ENCODE measurements at regions not wholly inside any gene's neighbourhood (a gene's known extent, or its start where the extent isn't known, plus 50 kb on each side); places are given as distances from the start of the nearest gene placed in this dataset.
"Not testable (repeated sequence)": the region's sequence is repeated elsewhere in the genome, so short reads cannot be mapped to it uniquely, and the experiment has no call there.

DNA sequence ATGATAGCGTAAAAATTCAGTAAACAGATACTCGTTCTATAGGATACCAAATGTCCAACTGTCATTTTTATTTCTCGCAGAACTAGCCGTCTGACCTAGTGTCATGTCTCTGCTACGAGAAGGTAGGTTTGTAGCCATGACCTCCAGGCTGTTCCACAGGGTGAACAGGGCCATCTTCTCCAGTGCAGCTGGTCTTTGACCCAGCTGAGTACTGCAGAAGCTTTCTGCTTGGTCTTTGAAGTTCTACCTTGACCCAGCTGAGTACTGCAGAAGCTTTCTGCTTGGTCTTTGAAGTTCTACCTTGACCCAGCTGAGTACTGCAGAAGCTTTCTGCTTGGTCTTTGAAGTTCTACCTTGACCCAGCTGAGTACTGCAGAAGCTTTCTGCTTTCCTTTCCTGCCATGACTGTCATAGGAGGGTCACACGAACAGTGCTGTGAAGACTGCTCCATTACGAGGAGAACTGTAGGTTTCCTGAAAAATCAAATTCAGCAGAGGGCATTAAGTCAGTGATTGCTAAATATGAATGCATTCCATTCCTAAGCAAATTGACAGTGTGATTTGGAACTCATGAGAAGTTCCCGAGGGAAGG is 532.8 kb upstream of the NRP1 start:
- intact Hi-C loops (cut with micrococcal nuclease) = not testable (repeated sequence)

DNA sequence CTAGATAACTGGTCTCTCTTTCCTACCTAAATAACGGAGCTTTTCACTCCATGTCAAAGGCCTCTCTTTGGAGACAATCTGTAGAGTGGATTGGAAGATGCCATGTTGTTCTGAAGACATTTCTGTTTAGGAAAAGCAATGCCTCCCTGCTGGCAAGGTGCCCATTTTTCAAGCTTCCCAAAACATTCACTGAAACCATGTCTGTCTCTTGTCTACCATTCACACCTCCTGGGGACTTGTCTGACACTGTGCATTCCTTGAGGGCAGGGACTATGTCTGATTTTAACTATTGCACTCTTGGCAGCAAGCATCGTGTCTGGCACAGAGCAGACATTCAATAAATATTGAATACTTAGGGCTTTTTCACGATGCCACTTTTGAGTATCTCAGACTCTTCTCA is 528.9 kb upstream of the NRP1 start:
- intact Hi-C loops (cut with micrococcal nuclease) = no loop called here

DNA sequence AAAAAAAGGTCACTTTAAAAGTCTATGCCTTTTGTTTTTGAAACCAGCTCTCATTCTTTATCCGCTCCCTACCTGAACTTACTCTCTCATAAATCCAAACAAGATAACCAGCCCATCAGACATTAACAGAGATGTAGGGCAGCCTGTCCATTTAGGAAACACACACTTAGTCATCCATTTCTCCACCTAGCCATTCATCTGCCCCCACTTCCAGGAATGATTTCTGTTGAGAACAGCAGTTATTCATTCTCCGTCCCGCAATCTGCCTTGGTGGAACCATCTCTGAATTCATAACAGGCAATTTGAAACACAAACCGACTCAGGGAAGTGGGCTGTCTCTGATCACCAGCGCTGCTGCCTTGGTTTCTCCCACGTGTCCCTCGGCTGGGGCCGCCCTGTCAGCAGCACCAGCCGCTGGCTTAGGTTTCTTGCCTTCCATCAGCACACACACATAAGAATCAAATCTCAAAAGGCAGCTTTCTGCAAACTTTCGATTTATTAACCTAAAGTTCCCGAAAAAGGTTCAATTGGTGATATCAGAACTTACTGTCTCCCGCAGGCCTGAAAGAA is 528.2 kb upstream of the NRP1 start:
- intact Hi-C loops (cut with micrococcal nuclease) = no loop called here

DNA sequence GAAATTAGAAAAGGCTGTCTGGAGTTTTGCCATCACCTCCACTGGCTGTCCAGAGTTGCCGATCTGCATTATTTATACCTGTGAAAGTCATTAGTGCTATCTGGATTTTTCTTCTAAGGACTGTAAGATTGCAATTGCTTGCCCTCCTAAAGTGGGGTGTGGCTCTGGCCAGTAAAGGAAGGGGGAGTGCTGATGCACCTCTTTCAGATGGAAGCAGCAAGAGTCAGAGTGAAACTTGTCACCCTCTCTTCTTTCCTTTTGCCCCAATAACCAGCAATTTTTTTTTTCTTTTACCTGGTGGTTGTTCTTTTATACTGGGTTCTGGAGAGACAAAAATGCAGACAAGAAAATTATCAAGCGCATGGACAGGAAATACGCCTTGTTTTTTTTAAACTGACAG is 527.4 kb upstream of the NRP1 start:
- intact Hi-C loops (cut with micrococcal nuclease) = no loop called here

DNA sequence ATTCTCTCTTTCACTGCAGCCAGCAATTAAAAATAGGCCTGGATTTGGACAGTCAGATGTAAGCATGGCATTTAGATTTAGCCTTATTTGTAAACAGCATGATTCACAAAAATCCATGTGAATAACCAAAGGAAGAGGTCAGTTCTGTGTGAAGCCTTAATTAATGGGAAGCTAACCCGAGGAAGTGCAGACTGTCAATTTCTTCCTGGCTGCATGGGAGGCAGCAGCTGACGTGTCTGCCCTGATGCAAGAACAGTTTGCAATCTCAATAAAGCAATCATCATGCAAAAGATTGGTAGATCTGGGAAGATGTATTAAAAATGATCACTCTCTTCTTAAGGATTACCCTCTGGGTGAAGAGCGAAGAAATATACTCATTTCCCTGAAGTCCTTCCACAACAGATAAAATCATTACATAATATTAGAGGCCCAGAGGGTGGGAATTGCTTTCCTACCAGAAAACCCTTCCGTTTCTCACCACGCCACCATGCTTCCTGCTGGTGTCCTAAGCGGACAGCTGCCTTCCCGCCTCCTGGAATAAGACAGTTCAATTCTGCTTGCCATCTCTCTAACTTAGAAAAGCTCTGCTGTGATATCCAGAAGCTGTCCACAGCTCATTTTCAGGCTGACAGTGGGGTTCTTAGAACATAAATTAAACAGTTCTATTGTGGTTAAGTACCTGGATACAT is 526.7 kb upstream of the NRP1 start:
- intact Hi-C loops (cut with micrococcal nuclease) = no loop called here

DNA sequence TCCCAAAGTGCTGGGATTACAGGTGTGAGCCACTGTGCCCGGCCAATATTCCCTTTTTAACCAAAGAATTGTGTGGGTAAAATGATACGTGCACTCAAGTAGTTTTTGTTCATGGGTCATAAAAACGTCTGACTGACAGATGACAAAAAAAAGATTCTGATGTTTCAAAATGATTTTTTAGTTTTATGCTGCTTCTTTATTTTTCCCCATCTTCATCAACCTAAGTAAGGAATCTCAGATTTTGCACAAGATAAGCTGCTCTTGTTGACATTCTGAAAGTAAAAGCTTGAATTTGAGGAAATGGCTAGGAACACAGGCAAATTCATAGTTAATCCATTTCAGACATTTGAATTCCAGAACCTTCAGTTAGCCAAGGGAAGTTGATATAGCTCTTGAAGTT is 526.1 kb upstream of the NRP1 start:
- intact Hi-C loops (cut with micrococcal nuclease) = no loop called here

DNA sequence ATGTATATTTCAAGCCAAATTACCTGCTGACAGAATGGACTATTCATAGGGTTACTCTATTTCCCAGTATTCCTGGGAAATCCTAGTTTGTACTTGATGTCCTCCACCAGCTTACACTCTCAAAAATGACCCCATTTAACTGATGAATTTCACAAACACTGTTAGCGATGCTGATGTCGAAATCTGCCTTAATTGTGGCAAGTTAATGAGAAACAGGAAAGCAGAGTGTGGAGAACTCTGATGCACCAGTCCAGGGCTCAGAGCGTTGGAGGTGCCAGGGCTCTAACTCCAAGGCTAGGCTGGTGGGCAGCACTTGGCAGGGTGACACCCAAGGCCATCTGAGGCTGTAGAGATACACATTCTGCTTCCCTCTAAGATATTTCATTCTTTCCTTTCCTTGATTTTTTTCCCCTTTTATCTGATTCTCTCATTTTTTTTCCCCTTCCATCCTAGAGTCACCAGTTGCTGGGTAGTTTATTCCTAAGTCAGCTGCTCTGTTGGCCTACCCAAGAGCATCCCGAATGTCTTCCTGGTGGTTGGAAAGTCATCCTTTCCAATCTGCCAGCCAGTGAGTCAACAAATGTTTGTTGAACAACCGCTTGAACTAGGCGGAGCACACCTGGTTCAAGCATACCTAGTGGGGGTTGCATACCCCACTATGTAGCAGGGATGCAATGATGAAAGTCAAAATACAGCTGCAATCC is 525.0 kb upstream of the NRP1 start:
- intact Hi-C loops (cut with micrococcal nuclease) = no loop called here

DNA sequence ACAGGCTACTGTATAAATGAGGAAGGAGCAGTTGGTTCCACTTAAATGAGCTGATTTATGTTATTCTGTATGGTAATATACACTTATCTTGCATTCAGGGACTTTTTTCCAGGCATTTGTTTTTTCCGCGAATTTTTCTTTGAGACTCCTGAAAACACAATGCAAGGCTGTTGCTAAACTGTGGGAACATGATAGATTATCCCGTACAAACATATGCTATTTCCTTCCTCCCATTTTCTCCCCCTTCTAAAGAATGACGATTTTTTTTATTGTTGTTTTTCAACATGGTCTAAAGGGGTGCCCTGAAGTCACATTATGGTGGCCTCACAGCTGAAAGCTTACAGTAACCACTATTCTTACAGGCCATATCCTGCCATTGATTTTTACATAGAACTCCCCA is 523.9 kb upstream of the NRP1 start:
- intact Hi-C loops (cut with micrococcal nuclease) = no loop called here

DNA sequence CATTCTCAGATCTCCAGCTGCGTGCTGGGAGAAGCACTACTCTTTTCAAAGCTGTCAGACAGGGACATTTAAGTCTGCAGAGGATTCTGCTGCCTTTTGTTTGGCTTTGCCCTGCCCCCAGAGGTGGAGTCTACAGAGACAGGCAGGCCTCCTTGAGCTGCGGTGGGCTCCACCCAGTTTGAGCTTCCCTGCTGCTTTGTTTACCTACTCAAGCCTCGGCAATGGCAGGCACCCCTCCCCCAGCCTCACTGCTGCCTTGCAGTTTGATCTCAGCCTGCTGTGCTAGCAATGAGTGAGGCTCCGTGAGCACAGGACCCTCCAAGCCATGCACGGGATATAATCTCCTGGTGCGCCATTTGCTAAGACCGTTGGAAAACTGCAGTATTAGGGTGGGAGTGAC is 518.8 kb upstream of the NRP1 start:
- intact Hi-C loops (cut with micrococcal nuclease) = not testable (repeated sequence)

DNA sequence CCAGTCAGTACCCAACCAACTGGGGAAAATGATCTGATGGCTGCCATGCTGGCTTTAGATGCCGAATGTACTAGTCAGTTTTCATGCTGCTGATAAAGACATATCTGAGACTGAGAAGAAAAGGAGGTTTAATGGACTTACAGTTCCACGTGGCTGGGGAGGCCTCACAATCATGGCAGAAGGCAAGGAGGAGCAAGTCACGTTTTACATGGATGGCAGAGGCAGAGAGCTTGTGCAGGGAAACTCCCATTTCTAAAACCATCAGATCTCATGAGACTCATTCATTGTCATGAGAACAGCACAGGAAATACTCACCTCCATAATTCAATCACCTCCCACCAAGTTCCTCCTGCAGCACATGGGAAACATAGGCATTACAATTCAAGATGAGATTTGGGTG is 508.9 kb upstream of the NRP1 start:
- intact Hi-C loops (cut with micrococcal nuclease) = no loop called here

DNA sequence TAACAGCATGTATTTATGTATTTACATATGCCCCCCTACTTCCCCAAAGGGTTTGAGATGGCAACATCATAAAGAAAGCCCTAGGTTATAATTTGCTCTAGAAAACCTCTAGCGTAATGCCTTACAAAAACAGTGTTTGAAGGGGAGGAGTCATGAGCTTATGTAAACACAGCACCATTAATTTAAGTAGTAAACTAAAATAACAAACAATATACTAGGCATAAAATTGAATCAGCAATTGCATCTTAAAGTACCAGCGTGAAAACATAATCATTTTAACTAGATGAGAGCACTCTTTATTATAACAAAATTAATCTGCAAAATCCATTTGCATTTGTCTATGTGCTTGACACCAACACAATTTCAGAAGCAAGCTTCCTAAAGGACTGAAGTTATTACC is 507.2 kb upstream of the NRP1 start:
- intact Hi-C loops (cut with micrococcal nuclease) = no loop called here

DNA sequence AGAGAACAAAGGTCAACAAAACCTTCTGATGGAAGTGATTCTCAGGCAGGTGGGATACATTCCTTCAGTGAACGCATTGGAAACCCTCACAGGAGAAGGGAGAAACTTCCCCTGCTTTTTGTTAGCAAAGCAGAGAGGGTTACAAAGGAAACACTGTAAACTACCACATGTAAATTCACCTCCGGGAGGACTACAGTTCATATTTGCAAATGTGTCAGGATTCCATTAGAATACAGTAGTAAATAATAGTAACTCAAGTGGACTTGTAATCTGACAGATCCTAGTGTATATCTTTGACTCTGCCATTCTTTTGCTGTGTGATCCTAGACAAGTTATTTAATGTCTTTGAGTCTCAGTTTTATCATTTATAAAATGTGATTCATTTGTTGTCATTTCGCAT is 504.3 kb upstream of the NRP1 start:
- intact Hi-C loops (cut with micrococcal nuclease) = no loop called here

DNA sequence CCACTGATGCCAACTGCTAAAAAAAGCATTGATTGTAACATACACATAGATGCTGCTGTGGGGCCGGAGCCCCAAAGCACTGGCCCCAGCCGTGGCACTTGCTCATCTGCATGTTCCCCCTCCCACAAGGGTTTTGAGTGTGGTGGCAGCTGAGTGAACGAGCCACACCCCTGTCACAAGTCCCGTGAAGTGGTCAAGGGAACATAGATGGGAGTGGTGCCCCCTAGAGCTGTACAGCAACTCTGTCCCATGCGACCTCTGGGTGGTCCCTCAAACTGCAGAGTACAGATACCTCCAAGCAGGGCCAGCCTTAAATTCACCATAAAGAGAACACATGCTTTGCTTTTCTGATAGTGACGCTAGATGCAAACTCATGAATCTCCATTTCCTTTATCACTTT is 503.3 kb upstream of the NRP1 start:
- intact Hi-C loops (cut with micrococcal nuclease) = no loop called here

DNA sequence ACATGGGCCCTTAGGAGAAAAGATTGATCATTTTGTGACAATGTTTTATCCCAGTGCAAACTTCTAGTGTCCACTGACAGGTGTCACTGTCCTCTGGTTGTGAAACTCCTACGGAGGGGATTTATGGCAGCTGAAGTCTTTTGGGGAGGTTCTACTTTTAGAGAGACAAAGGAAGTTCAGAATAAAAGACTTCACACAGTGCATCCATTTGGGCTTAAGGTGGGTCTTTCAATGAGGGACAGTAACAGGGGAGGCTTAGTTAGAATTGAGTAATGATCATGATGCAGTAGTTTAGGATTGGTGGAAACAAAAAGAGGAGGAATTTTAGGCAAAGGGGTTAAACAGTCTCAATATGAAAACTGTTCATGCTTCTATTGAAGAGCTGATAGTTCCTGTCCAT is 501.1 kb upstream of the NRP1 start:
- intact Hi-C loops (cut with micrococcal nuclease) = no loop called here

DNA sequence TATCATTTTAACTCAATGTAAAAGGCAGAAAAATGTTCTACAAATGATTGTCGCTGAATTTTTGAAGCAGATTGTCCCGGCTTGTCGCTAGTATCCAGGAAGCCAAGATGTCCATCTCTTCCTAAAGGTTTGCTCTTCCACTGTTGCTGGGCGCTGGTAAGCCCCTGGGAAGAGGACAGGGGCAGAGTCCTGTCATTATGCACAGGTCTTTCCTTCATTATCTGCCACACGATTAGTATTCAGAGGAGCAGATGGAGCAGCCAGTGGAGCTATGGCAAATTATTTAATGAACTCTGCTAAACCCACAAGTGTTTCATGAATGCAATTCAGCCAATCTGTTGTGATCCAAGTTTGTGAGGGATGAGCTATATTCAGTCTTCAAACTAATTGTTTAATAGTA is 499.1 kb upstream of the NRP1 start:
- intact Hi-C loops (cut with micrococcal nuclease) = no loop called here

DNA sequence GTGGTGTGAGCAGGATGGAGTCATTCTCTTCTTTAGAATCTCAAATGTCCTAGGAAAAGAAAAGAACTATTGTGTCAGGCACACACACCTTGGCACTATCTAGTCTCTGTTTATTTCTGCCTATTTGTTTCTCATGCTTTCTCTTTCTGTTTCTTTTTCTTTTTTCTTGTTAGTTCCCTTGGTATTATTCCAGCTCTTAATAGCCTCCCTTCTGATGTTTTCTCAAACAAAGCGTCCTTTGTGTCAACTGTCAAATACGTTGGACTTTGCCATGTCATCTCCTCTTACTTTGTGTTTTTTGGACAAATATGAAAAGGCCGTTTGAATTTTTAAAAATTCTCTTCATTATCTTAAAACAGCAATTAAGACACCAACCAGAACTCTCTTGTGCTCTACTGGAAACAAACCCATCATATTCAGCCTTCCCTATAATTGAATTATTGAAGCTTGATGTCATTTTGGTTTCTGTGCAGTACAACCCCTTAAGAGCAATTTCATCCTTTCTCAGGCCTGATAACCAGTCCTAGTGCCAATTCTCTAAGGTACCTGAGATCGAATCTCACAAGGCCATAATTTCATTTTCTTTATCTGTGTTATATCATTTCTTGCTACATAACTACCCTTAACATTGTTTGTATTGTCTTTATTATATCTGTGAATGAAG is 497.8 kb upstream of the NRP1 start:
- intact Hi-C loops (cut with micrococcal nuclease) = no loop called here

DNA sequence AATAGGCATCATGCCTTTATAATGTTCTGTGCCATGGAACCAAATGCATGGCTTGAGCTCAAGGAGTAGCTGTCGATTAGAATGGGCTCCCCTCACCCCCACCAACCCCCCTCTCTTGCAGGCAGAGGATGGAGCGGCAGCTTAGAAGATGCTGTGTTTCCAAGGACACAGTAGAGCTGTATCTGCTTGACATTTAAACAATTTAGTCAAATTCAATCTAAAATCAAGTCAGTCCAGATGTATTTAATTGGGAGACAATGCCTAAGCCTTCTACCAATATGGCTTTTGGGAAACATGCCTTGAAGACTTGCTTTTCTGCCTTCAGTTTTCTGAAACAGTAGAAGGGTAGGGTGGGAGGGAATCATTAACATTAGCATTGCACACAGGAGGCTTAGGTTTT is 497.1 kb upstream of the NRP1 start:
- intact Hi-C loops (cut with micrococcal nuclease) = no loop called here

DNA sequence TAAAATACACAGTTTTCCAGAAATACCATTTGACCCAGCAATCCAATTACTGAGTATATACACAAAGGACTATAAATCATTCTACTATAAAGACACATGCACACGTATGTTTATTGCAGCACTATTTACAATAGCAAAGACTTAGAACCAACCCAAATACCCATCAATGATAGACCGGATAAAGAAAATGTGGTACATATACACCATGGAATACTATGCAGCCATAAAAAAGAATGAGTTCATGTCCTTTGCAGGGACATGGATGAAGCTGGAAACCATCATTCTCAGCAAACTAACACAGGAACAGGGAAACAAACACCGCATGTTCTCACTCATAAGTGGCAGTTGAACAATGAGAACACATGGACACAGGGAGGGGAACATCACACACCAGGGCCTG is 495.4 kb upstream of the NRP1 start:
- intact Hi-C loops (cut with micrococcal nuclease) = not testable (repeated sequence)

DNA sequence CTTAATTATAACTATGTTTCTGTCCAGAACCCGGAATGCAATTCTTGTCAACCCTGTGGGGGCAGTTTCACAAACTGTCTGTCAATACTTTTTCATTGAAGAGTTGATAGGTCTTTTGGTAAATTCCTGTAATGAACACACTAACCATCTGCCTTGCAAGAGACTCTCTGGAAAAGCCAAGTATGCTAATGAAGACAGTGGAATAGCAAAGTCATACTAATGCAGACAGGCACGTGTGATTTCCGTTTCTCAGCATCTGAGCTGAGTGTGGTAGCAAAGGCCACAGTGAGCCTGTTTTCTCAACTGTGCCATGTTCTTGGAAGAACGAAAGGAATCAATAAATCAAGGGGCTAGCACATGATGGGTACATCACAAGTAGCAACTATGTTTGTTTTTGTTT is 494.1 kb upstream of the NRP1 start:
- intact Hi-C loops (cut with micrococcal nuclease) = no loop called here

DNA sequence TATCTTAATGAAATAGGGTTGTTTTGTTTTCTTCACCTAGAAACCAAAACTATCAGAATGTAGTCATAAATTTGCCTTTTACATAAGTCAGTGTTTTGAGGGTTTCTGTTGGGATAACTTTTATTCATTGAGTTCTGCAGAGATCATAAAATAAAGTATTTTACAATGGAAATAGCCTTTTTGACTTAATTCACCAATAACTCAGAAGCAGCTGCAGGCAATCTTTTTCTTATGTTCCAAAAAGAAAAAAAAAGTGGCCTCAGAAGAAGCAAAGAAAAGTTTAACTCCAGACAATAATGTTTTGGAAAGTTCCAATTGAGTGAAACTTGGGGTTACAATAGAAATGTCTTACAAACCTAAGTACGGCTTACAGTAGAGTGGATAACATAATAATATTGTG is 491.7 kb upstream of the NRP1 start:
- intact Hi-C loops (cut with micrococcal nuclease) = no loop called here

DNA sequence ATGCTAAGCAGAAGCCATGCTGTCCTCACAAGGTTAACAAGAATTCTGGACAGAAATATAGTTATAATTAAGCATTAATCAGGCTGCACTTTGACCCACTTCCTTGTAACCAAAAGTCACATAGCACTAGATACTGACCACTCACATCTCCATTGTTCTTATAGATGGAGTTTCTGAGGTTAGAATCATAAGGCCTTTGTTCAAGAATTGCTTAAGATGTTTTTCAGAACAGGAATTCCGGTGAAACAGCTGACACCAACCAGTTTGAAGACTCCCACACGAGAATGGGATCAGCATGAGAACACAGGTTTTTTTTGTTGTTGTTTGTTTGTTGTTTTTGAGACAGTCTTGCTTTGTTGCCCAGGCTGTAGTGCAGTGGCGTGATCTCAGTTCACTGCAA is 488.3 kb upstream of the NRP1 start:
- intact Hi-C loops (cut with micrococcal nuclease) = no loop called here

DNA sequence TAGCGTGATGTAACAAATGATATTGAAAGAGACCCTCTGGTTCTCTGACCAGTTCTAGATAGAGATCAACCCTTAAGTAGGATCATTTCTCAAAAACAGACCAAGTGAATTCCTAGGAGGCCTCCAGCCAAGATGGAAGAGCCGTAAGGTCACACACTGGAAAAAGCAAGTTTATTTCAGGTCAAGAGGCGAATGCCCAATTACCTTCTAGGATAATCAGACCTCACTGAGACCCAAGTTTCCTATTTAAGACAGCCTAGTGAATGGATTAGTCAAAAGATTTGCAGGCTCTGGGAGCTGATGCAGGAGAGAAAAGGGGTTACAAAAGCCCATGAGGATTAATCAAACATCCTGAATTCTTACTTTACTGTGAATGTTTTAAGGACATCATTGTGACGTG is 486.1 kb upstream of the NRP1 start:
- intact Hi-C loops (cut with micrococcal nuclease) = no loop called here
